Esophagus muscularis mucosa (tissue), 3 donors: ENCODE measurements at regions not wholly inside any gene's neighbourhood (a gene's known extent, or its start where the extent isn't known, plus 50 kb on each side); places are given as distances from the start of the nearest gene placed in this dataset.

Experiments
- POLR2A ChIP-seq: fragments of 450-650 bp; IDR thresholded peaks from one replicate; pipeline ENCODE4 v1.6.1; 2017; ENCODE audit warnings: antibody characterized with exemption, moderate library complexity, mild to moderate bottlenecking, low read depth
- POLR2AphosphoS5 ChIP-seq, 2 donors: sonication (generic); formaldehyde crosslinking; IDR thresholded peaks; one replicate each; pipeline ENCODE4 v1.6.1; 2017; ENCODE audit warnings: antibody characterized with exemption in 2 of 2
- TF ChIP-seq, protein P1 (sequence below), 3 experiments: fragments of 200-600 bp in 2 of 3; fragments of 450-650 bp in 1 of 3; sonication (generic) in 2 of 3; IDR thresholded peaks; one replicate each; pipeline ENCODE4 v1.5.1; 2017 to 2019; ENCODE audit warnings: antibody characterized with exemption in 3 of 3, mild to moderate bottlenecking in 2 of 3, moderate library complexity in 1 of 3

DNA sequence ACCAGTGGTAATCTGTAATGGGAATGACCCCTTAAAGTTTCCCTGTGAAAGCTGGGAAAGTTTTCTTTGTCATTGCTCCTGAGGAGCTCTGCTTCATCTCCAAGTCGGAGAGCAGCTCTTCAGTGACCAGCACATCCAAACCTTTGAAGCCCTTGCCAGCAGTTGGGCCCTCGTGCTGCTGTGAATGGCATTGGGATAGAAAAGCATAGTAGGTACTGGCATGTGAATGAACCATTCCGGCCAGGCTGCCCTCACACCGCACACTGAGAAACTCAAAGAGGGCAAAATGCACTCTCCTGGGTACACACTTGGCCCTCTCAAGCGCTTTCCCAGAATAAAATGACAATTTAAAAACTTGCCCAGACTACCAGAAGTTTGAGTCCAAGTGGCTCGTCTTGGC is 1135.0 kb upstream of the WWC1 start:
- TF ChIP-seq POLR2AphosphoS5 (IDR thresholded peaks at IDR 0.05) (no peak), POLR2A (no peak)
- TF ChIP-seq, protein P1, sequence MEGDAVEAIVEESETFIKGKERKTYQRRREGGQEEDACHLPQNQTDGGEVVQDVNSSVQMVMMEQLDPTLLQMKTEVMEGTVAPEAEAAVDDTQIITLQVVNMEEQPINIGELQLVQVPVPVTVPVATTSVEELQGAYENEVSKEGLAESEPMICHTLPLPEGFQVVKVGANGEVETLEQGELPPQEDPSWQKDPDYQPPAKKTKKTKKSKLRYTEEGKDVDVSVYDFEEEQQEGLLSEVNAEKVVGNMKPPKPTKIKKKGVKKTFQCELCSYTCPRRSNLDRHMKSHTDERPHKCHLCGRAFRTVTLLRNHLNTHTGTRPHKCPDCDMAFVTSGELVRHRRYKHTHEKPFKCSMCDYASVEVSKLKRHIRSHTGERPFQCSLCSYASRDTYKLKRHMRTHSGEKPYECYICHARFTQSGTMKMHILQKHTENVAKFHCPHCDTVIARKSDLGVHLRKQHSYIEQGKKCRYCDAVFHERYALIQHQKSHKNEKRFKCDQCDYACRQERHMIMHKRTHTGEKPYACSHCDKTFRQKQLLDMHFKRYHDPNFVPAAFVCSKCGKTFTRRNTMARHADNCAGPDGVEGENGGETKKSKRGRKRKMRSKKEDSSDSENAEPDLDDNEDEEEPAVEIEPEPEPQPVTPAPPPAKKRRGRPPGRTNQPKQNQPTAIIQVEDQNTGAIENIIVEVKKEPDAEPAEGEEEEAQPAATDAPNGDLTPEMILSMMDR (IDR thresholded peaks at IDR 0.05) = no peak
